UCSD-AML1 (cell line): ENCODE measurements at regions not wholly inside any gene's neighbourhood (a gene's known extent, or its start where the extent isn't known, plus 50 kb on each side); places are given as distances from the start of the nearest gene placed in this dataset.

Experiments used
- DNase-seq: peaks from one replicate; lab custom pipeline; 2025; ENCODE audit not compliant: unreplicated experiment; lab: John Stamatoyannopoulos, UW

DNA sequence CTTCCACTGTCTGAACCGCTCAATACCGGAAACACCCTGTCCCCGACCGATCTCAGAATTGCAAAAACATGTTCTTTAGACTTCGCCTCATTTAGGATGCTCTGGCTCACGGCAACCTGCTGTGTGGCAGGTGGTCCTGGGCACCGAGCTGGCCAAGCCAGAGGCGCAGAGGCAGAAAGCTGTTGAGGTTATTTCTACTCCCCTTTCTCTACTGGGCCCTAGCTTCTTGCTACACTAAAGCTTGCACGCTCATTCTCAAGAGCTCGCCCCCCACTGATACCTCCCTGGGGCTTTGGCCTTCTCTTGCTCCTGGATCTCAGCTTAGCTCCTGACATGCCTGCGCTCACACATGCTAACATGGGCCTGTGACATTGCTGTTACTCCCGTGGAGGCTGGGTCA lies 417.4 kb downstream of the LPIN1 start:
- DNase-seq = no peak

DNA sequence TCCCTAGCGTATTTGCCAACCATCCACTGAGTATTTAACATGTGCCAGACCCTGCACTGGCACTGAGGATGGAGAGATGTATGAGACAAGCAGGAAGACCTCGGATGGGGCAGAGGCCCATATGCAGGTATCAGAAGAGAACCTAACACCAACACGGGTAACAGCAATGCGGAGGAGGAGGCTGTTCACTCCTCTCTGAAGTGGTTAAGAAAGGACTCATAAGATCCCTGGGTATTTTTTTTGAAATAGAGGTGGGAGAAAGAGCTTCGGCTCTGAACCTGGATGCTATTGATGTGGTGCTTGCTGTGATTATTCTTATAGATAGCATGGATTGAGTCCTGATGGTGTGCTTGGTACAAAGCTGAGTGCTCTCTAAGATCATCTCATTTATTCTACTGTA lies 418.3 kb downstream of the LPIN1 start:
- DNase-seq = no peak

DNA sequence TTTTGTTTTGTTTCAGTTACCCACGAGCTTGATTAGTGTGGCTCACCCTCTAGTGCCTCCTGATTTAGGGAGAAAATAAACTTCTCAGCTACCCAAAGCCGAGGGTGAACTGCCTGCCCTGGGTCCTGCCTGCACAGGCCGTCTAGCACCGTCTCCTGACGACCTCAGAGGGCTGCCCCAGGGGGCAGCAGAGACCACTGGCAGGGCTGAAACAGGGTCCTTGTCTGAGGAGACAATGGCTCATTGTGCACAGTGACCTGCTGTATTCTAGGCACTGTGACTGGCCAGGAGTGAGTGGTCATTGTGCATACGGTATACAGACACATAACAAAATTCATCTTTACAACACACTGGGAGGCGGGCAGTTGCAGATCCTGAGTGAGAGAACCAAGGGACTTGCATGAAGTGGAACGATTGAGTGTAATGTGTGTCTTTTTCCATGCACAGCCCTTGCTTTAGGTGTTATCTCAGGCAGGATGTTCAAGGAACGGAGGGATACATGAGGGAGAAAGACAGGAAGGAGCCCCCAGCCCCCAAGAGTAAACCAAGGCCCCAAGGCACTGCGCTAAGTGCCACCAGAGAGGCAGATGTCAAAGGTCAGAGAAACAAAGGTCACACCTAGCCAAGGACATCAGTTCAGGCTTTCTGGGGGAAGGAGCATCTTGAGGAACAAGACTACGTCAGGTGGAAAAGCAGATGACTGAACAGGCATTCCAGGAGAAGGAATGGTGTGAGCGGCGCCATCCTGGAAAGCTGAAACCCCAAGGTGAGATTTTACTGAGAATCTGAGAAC lies 421.3 kb downstream of the LPIN1 start:
- DNase-seq = no peak

DNA sequence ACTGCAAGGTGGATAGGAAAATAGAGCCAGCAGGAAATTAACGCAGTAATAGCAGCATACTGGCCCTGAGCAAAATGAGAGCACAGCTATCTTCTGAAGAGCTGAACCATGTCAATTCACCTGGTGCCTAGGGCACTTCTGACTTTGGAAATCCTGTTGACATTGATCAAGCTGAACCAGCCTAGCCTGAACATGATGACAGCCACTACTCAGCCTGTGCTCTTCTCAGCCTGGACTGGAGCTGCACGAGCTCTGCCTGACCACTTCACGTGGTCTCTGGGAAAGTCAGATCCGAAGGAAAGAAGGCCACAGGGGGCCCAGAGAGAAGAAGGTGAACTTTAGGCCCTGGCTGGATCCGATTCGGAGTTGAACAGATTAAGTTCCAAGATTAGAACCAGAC lies 421.9 kb downstream of the LPIN1 start:
- no peak for DNase-seq

DNA sequence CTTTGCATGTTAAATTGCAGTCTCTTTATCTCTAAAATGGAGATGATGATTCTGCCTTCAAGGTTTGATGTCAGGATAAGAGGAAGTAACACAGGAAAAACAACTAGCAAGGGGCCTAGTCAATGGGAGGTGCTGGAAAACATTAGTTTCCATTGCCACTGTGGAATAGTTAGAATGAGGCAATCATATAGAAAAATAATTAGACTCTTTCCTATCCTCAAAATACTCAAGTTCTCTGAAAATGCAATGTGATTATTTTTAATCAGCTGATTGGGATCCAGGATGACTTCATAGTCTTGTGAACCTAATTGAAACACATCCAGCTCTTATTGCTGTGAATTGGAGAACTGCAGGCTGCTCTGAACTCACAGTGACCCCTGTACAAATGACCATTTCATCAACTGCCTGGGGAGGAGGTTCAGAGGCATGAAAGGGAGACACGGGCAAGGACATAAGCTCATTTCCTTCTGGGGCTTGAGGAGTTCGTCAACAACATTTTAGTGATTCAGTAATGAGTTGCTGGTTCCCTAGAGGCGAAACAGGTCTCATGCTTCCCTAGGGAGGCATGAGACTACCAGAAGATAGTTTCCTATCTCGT lies 422.5 kb downstream of the LPIN1 start:
- DNase-seq = no peak

DNA sequence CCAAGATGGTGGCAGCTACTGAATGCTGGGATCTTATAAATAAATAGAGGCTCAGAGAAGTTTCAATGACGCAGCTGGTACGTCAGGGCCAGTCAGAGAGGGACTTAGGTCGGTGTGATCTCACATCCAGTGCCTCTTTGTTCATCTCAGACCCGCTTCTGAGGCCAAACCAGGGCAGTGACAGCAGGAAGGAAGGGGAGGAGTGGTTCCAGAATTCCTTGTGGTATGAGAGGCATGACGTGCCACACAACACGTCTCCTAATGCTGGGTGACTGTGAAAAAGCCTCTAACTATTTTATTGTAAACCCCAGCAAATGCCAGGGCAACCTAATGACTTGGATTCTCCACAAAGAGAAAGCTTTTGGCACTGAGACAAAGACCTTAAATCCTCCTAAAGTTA lies 423.3 kb downstream of the LPIN1 start:
- DNase-seq = peak; percentile 66

DNA sequence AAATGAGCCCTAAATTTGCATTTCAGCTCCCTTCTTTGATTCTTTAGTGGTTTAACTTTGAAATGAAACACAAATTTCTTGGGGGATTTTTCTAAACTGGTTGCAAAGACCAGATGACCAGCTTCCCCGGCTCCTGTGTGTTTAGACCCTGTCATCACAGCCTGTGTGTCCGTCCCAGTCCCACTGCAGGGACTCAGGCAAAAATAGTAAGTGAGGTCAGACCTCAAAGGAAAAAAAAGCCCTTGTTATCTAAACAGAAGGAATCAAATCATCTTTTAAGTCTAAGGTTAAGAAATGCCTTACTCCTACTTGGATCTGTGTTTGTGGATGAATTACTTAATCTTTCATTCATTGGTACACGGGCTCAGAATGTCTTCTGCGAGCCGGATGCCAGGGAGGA lies 423.7 kb downstream of the LPIN1 start:
- DNase-seq = no peak

DNA sequence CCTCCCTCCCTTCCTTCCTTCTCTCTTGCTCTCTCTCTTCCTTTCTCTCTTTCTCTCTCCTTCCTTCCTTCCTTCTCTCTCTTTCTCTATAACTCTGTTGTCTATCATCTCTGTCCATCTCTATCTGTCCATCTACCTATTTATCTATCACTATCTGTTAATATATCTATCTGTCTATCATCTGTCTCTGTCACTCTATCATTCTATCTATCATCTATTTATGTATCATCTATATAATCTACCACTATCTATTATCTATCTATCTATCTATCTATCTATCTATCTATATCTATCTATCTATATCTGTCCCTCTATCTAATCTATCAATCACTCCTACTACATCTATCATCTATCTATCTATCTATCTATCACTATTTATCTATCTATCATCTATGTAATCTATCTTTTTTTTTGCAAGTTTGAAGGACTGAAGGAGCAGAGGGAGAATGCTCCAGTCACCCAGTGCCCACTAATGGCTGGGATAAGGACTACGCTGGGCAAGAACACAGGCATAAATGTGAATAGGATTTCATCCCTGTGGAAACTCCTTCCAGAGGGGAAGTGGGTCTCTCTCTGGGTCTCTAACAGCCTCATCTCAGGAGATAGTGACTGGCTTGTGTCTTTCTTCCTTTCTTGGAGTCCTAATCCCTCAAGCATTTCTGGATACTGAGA lies 427.0 kb downstream of the LPIN1 start:
- DNase-seq = no peak

DNA sequence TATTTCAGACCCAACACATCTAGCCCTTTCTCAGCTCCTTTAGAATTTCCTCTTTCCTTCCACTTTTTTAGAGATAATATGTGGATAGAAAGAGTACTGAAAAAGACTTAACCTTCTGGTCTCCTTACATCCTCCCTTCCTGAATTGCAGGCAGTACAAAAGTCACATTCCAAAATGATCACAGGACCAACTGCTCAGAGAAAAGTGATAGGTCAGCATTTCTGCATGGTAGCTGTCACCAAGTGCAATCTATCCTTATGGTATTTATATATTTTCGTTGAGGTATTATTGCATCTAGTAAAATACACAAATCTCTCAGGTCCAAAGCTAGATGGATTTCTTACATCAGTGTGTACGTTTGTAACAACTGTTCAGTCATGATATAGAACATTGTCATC lies 427.5 kb downstream of the LPIN1 start:
- no peak for DNase-seq

DNA sequence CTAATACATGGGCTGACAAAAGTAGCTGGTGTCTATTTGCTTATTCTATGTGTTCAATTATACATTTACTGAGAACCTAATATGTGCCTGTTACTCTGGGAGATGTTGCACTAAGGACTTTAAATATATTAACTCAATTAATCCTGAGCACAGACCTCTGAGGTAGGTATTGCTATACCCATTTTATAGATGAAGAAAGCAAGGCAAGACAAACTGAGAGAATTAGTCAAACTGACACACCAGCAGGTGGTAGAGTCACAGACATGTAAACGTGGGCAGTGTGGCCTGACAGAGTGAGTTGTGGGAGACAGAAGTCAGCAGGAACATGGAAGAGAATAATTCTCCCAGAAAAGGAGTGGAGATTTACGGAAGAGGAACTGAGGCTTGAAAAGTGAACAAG lies 428.9 kb downstream of the LPIN1 start:
- no peak for DNase-seq

DNA sequence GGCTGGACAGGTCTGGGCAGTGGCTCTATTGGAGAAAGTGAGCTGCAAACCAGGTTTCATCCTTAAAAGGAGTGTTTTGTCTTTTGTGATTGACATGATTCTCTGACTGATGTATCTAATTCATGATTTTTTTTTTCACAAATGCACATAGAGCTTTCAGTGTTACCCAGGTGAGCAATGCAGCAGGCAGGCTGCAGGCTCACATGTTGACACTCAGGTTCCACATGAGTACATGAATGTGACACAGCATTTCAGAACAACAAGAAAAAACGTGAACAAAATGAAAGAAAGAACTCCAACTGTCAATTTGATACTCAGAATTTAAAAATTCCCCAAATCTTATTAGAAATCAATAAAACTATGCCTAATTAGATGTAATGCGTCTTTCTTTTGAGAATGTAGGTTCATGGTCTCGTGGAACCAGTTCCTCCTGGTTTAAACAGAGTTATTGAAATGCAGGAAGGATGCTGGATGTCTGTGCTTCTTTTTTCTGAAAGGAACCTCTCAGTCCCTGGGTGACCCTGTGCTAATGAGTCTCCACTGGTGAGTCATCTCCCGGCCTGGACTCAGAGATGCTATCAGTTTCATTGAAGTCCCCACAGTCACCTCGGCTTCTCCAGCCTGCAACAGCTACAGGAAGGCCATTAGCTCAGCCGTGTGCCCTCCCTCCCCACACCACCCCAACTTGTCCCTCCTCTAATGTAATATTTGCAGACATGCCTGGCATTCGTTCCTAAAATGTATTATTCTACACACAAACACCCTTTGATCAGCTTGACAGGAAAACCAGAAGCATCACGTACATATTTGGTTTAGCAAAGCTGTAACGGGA lies 430.4 kb downstream of the LPIN1 start:
- DNase-seq = peak; percentile 50

DNA sequence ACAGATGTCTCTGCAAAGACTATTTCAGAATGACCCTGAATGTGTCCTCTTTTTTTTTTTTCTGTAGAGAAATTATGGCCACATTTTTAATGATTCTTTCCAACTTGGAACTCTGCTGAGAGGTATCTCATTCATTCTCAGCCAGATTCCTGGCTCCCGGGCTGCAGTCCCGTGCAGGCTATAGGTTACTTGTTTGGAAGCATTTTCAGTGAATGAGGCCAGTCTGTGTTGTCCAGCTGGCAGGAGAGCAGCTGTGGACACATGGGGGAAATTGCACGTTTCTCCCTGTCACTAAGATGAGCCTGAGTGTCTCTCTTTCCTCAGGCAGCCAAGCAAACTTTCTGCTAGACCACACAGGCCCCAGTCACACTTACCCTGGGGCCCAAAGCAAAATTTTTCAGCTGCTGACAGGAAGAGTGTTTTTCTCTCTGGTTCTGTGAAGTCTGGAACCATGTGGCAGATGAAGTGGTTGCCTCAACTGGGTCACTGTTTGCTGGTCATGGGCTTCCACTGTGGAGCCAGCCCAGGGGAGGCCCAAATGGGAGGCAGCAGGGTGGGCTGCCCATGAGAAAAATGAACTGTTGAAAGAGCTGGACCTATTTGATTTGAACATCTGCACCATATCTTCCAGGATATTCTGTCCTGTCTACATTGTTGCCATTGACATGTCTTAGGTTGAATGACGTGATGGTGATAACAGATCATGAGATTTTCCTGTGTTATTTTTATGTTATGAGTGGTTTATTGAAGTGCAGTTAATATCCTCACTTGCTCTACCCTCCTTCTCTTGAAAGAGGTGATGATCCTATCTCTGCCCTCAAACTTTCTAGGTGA lies 431.2 kb downstream of the LPIN1 start:
- DNase-seq = no peak

DNA sequence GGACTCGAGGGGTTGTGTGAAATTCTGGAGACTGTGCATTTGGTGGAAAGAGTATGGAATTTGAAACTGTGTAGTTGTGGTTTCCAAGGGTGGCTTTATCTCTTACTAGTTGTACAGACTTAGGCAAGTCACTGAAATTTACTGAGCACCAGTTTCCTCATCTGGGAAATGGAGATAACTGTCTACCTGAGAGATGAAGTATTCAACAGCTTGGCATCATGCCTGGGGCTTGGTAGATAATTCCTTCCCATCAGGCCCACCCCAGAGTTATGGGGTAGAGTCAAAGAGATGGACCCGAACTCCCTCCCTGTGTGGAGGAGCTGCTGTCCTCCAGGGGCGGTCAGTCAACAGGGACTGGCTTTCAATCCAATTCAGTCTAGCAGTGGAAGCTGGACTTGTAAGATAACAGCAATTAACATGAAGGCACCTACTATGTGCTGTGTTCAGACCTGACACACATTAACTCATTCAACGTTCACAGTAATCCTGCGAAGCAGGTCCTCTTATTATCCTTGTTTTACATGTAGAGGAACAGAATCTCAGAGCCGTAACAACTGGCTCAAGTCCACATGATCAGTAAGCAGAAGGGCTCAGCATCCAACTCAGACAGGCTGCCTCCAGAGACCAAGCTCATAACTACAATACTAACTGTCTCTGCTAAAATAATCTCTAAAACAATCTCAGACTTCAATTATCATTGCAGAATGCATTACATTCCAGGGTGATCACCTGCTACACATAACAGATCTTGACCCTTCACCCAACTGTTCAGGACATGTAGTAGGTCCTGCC lies 432.1 kb downstream of the LPIN1 start:
- DNase-seq = no peak

DNA sequence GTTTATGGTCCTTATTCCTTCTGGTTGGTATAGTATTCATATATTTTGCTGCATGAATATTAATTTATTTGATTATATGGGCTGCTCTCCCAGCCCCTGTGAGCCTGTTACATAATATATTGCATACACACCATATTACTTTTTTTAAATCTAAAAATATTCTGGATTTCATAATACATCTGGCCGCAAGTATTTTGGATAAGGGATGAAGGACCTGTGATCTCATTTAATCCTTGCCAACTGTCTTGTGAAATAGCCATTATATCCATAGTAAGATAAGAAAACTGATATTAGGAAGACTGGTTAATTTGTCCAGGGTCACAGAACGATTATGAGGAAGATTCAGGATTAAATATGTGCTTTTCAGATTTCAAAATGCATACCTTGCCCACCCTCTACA lies 433.6 kb downstream of the LPIN1 start:
- no peak for DNase-seq

DNA sequence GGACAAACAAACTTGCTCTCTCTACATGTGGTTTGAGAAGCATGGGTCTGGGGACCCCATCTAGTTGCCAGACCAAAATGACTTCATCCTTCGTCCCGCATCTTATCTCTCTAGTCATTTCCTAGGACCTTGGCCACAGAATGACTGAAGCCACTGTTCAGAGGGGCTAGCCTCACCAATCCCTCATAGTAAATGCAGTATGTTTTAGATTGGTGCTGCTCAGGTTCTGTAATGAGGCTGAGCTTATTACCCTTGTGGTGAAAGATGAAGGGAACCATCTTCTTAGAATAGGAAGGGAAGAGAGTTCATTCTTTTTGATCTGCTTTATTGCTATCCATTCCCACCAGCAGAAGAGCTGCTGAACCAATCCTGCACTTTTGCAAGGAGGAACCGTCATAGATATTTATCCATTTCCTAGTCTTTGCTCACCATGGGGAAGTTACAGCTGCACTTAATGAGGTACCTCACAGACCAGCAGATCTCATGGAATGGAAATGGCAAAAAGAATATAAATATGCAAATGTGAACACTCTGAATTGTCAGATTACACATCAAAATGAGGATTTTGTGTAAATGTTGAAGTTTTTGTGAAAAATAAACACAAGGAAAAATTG lies 436.7 kb downstream of the LPIN1 start:
- no peak for DNase-seq

DNA sequence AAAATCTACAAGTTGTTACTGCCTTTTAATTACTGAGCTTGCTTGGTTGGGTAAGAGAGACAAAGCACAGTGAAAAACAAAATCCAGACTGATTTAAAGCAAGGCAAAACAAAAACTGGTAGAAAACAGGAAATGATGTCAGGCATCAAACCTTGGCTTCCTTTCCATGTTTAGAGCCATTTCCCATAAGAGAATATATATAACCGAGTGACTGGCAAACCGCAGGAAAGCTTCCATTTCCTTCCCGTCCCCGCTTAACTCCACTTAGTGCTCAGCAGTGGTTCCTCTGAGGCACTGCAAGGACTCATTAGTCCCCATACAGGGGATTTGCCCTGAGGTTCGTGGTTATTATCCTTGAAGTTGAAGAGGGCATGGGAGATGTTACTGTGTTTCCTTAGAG lies 446.3 kb downstream of the LPIN1 start:
- DNase-seq = peak; percentile 58

DNA sequence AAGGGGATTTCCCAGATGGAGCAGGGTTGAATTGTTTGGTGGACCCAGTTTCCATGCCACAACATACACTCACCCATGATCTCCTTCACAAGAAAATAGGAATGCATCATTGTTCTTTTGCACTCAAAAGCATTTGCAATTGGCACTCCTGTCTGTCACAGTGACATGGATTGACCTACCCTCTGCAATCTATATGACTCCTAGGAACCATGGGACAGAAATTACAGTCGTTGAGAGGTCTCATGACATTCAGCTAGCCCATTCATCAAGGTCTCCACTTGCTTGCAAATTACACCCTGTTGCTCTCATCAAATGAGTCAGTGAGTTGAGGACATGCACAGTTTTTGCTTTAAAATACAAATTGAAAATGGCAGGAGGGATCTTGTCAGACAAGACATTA lies 448.5 kb downstream of the LPIN1 start:
- DNase-seq = no peak

DNA sequence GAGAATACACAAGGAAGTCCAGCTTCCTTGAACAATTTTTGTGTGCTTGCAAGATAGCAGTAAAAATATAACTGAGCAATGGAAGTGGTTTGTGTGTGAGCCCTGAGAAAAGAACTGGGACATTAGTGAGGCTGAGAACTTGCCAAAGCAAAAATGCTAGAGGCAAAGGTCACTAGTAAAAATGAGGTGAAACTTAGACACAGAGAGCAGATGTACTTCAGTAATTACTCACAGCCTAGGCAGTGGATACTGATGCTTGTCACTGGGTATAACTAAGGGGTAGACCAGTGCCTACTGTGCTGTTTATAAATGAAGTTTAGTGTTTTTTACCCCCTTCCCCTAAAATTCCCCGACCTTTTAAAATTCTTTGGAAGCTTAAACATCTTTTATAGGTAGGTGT lies 450.1 kb downstream of the LPIN1 start:
- no peak for DNase-seq

DNA sequence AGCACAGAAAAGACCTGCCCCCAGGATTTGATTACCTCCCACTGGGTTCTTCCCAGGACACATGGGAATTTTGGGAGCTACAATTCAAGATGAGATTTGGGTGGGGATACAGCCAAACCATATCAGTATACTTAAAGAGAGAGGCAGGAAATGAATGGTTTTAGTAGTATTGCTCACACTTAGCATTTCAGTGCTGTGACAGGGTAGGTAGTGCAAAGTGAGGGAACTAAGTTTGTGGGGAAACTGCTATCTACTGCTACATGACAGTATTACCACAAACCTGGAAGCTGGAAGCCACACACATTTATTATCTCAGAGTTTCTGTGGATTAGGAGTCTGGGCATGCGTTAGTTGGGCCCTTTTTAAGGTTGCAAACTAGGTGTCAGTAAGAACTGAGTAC lies 450.7 kb downstream of the LPIN1 start:
- no peak for DNase-seq
